ENCODE measurements at regions not wholly inside any gene's neighbourhood (a gene's known extent, or its start where the extent isn't known, plus 50 kb on each side); places are given as distances from the start of the nearest gene placed in this dataset.

DNA sequence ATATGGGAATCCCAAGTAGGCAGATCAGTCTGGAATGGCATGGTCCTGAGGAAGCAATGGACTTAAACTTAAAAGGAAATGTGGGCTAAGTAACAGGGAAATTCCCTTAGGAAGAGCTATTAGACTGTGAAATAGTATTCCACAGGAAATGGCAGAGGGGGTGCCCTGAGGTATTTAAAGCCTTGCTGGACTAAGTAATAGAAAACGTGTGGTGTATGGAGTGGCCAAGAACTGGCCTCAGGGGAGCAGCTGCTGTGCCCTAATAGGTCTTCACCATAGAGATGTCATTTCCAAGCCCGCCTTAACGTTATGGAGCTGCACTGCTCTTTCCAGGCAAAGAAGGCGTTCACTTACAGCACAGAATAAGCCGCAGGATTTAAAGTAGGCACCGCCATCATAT is 365.2 kb upstream of the ZMIZ1 start:
- DNase-seq, result no peak

DNA sequence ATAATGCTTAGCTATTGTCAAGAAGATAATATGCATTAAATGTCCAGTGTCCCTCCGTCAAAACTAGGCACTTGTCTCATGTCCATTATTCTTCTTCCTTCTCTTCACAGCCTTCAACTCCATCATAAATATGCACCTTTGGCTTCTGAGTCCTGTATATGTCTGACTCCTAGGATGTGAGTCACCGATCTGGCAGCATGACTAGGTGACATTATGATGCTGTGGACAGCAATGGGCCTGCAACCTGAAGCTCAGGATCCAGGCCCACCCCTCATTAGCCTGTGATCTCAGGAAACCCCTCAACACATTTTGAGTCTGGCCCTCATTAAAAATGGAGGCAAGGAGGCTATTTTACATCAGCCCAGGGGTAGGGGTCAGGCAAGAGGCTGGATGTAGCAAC is 362.5 kb upstream of the ZMIZ1 start:
- DNase-seq, result no peak

DNA sequence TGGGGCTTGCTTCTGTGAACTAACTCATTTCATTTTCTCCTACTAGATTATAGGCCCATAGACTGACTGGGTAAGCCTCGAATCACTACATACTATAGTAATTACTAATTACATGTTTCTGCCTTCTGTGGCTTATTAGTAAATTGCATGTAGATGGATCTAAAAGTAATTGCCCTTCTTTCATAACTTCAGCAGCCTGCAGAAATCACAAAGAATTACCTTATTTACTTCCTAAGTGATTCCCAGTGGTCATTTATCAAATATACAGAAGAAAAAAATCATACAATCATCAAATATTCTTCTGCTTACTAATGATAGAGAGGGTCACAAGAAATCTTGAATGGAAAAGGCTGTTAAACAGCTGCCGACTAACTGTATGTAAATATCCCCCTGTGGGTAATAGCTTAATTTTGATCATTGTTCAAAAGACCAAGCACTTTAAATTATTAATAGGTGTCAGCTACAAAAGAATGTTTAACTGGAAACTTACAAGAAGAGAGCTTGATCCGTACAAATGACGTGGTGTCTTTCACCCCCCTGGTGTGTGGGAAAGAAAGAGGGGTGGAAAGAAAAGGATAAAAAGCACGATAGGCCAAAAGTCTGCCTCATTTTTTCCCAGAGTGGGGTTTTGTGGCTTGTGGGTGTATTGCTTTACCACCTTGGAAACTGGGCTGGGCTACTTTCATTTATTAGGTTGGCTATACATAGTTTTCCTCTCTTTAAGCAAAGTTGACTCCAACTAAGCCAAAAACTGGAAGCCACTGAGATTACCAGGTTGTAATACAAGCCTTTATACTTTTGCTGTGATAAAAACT is 361.8 kb upstream of the ZMIZ1 start:
- DNase-seq, result no peak

DNA sequence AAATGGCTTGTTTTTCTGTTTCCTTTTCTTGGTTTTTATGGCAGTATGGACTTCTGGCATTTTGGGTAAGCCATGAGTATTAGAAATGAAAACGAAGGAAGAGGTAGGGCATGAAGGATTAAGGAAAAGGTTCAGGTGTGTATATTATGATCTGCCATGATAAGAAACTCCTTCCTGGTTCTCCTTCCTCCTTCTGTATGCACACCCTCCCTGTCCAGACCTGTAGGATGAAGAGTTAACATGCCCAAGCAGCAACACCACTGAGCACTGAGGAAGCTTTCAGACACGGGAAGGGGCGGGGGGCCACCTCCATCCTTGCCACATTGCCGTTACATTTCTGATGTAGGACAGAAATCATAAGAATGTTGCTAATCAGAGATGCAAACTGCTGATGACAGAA is 361.0 kb upstream of the ZMIZ1 start:
- DNase-seq, result no peak

DNA sequence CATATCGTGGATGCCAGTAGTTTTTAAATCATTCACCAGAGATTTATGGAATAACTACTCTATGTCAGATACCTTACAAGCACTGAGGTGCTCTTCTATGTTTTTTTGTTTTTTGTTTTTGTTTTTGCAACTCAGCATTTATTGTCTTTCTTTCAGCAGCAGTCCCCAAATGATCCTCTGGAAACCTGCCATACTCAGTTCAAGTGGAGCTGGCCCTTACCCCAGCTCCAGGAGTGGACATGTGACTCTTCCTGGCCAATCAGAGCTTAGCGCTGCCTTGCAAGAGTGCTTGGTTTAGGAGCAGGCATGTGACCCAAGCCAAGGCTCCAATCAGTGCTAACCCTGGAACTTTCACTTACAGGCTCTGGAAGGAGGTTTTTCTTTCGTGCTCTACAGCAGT is 356.6 kb upstream of the ZMIZ1 start:
- no peak for DNase-seq

DNA sequence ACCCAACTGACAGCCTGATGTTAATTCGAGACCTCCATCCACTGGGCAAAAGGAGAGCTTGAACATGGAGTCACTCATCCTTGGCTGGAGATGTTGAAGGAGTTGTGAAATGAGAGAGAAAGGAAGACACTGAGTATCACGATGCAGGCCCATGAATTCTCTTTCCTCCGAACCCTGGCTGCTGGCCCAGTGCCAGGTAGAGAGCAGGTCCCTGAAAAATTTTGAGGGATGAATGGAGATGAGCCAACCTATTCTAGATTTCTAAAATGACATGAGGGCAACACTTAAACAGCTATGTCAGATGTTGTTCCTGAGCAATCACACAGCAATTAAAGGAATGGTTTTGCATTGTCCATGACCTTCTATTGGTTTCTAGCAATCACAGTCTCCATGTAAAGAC is 355.1 kb upstream of the ZMIZ1 start:
- DNase-seq, result no peak

DNA sequence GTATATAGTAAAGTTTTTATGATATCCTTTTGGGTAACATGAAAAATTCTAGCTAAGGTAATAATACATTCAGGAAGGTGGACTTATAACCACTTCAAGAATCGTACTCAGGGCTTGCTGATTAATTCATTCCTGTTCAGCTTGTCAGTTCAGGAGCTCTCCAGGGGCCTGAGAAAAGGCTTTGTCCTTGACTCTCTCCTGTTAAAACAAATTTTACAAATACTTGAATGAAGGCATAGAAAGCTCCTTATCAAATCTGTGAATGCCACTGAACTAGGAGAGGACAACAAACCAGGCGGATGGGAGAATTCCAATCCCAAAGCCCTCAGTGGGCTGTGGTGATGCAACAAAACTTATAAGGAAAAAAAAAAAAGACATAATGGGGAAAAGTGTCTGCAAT is 354.5 kb upstream of the ZMIZ1 start:
- no peak for DNase-seq

DNA sequence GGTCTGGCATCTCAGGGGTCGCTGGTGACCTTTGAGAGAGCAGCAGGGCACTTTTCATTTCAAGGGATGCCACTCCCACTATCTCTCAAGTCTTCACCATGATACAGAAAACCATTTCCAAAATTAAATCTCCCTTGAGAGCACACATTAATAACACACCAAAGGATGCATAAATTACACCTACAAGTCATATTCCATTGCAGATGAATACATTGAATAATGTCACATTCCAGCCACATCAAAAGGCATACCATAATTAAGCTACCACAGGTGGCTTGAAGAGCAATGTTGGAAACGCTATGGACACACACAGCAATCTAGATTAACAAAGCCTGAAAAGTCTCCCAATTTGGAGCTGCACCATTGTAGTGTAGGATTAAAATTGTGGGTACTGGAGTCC is 353.3 kb upstream of the ZMIZ1 start:
- no peak for DNase-seq

DNA sequence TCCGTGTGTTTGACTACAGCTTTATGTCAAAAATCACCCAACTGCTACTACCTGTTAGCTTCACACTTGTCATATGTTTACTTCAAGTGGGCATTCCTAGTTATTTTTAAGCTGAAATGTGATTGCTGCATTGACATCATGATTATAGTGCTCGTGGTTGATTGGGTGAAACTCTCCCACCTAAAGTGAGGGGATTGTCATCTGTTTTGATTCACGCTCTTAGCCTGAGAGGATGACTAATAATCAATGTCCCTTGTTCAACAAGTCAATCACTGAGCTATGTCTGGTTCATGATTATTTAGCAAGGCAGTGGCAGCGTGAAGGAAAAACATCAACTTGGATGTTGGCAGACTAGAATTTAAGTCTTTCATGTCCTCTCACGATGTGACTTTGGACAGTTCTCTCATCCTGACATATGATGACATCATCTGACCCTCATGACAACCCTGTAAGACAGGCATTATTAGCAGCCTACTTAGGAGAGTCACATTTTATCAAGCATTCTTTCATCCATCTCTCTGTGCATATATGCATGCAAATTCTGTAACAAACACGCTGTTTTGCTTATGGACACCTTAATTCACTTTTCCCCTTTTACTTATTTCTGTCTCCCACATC is 352.6 kb upstream of the ZMIZ1 start:
- DNase-seq, result no peak

DNA sequence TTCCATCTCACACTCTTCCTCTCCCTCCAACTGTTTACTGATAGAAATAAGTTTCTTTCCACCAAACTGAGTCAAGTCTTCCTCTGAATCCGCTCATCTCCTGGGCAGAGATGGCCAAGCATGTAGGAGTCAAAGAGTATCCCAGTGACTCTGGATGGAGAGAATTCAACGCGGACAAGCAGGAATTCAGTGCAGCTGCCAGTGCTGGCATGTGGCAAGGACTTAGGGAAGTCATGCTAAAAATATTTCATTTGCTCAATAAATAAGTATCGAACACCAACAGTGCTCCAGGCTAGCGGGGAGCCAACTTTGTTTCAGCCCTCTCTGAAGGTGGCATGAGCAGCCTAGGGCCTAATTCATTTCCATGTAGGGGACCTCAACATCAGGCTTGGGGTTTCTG is 351.6 kb upstream of the ZMIZ1 start:
- DNase-seq, result no peak

DNA sequence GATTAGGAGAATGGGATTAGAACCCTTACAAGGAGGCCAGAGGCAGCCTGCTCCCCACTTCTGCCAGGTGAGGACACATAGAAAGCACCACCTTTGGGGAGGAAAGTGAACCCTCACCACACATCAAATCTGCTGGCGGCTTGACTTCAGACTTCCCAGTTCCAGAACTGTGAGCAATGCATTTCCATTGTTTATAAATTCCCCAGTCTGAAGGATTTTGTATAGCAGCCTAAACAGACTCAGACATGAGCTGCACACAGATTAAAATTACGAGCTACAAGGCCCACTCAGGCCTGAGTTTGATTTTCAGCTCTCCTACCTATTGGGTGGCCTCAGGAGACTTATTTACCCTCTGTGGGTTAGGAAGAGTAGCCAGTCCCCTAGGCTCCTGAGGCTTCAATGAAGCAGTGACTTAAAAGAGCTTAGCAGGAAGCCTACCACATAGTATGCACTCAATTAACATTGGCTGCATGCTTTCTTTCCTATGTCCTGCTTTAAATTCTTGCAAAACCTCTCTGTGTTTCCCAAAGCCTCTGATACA is 350.7 kb upstream of the ZMIZ1 start:
- no peak for DNase-seq

DNA sequence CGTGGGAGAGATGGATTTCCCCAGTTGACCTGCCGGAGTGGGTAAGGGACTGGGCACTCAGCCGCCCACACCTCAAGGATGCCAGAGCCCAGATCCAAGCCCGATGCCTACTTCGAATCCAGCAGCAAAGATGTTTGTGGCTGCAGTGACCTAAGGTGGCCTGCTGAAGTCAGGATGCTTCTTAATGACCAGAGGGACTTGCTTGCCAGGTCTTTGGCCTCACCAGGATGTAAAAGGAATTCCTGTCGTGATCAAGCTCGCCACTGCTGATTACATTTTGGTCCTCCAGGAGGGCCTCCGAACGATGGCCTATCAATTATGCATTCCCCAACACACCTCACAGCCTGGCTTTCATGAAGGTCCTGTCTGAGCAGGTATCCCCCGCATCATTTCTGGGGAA is 349.5 kb upstream of the ZMIZ1 start:
- DNase-seq, result no peak

DNA sequence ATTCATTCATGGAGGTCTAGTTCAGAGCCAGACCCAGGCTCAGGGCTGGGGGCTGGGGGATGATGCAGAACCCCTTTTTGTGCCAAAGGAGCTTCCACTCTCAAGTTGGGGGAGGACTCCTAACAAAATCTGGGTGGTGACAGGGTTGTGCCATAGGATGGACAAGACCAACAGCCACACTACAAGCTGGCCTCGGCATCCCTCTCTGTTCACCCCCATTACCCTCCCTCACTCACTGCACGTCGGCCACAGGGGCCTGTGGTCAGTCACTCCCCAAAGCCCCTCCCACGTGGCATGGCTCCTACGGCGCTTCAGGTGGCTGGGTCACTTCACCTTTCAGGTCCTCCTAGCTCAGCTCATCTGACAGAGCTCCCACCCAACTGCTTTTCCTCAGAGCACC is 348.7 kb upstream of the ZMIZ1 start:
- no peak for DNase-seq

DNA sequence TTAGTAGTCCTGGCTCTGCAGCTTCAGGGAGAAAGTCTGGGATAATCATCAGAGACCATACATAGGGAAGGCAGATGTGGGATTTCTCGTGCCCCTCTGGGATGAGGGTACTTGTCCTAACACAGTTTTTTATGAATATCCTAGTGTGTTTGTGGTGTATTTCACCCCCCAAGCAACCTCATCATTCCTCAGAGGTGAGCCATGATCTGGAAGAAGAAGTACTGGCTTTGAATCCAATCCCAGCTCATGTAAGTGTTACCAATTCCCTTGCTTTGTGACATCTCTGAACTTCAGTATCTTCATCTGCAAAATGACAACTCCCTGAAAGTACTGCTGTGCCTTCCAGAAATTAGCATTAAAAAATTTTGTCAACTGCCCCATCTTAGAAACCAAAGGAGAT is 347.5 kb upstream of the ZMIZ1 start:
- no peak for DNase-seq

DNA sequence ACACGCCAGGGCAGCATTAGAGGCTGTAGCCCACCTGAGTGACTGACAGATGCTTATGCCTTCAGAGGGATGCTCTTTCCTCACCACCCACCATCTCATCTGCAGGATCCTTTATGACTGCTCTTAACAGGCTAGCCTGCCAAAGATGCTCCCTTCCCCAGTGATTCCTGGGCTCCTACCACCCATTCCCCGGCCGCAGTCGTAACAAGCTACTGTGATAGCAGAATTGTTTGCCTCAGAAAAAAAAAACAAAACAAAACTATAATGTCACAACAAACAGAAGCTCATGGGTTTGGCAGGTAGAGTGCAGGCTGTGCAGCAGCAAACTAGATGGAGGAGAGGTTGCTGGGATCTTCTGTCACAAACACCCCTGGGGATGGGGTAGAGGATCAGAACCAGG is 343.9 kb upstream of the ZMIZ1 start:
- no peak for DNase-seq

DNA sequence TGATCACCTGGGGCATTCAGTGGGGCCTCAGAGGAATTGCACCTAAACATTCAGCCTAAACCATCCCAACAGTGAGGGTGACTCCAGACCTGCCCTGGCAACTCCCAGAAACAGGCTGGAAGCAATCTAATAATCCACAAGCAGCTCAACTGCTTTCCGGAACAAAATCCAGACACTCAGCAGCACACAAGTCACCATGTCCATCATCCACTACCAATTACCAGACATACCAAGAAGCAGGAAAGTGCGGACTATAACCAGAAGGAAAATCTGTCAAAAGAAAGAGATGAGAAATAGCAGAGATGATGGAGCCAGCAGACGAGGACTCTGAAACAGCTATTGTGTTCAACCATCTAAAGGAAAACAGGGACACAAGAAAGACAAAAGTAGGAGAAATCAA is 342.6 kb upstream of the ZMIZ1 start:
- no peak for DNase-seq

DNA sequence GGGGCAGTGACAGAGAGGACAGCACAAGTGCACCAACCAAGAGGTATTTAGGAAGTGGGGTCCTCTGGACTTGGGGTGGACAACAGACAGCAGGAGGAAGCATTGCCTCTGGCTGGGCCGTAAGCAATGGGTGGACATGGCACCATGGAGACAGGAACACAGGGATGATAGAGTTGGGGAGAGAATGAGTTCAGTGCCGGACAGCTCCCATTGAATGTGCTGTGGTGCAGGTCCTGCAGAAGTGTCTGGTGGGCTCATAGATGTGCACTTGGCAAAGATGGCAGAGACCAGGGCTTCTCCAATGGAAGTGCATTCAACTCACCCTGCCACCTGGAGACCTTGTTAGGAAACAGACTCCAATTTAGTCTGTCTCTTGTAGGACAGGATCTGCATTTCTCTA is 341.5 kb upstream of the ZMIZ1 start:
- no peak for DNase-seq

DNA sequence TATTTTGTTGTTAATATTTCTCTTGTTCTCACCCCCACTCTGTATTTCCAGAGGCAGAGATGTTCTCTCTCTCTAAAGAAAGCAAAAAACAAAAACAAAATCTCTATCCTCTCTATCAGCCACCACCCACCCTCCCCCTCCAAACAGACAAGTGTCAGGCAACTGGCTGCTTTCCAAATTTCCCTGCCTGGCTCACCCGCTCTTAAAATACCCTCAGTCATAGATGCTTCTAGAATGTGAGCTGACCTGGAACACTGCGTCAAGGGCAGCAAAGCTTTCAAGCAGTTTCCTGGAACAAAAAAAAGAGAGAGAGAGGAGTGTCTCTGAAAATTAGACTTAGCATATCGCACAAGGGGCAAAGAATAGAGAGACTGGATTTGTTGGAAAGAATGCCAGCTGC is 341.0 kb upstream of the ZMIZ1 start:
- DNase-seq, result no peak

DNA sequence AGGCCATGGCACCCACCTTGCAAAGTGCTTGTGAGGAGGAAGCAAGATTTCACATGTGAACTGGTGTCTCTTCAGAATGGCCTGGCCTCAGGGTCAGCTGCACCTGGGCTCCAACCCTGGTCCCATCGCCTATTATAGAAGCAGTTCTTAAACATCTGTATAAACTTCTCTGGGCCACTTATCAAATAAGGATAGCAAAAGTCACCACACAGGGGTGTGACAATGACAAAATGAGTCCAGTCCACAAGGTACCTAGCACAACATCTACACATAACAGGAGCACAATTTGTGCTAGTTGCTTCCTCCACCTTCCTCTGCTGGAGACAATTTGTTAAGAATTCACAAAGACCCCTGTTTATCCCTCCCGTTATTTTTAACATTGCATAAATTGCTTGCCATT is 340.6 kb upstream of the ZMIZ1 start:
- DNase-seq, result no peak

DNA sequence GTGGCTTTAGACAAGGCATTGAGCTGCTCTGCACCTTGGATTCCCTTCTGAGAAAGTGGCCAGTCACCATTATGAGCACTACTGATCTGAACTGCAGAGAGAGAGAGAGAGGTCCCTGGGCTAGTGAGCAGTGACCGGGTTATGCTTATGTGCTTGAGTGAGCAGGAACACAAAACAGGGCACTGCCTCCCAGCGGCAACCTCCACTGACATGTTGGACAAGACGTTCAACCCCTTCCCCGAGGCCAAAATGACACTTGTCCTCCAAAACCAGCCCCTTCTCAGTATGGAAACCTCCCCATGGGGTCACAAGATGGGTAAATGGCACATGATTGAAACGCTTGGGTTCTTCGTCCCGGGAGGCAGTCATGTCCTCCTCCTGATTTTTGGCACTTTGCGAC is 339.4 kb upstream of the ZMIZ1 start:
- no peak for DNase-seq

DNA sequence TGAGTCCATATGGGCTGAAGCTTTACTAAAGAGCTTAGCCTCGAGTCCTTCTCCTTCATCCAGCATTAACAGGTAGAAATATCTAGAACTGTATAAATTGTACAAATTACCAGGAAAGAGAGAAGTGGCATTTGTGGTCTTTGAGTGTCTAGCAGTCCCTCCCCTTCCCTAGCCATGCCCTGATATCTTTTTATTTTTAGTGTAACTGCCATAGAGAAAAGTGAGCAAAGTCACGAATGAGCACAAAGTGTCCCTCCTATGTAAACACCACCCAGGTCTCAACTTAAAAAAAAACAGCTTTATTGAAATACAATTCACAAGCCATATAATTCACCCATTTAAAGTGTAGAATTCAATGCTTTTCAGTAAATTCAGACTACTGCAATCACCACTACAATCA is 339.0 kb upstream of the ZMIZ1 start:
- no peak for DNase-seq

DNA sequence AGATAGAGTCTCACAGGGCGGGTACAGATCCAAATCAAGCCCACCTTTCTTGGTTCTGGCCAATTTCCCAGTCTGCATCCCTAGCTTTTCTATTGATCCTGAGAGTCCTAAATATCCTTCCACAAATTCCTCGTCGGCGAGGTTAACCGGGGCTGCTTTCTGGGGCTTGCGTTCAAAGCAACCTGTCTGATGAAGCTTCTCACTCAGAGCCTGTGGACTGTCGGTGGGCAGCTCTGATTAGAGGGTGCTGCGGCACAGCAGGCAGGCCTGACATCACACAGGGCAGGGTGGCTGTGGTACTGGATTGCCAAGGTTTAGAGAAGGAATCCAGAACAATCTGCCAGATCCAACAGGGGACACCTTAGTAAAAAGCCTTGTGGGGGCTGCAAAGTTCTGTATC is 338.0 kb upstream of the ZMIZ1 start:
- no peak for DNase-seq

DNA sequence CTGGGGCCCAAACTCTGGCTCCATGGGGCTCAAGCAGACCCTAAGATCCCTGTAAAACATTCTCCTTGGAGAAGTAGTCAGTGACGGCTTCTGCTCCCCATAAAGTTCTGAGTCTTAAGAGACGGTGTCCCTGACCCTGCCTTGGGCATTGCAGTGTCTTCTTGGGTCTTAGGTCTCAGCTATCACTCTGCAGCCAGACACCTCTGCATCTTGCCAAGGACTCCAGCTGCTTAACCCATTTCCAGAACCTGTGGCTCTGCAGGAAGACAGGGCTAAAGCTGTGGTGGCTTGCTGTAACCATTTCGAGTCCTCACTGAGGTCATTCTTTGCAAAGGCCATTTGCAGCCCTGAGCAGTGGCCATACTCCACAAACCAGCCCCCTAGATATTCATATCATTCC is 337.1 kb upstream of the ZMIZ1 start:
- no peak for DNase-seq

DNA sequence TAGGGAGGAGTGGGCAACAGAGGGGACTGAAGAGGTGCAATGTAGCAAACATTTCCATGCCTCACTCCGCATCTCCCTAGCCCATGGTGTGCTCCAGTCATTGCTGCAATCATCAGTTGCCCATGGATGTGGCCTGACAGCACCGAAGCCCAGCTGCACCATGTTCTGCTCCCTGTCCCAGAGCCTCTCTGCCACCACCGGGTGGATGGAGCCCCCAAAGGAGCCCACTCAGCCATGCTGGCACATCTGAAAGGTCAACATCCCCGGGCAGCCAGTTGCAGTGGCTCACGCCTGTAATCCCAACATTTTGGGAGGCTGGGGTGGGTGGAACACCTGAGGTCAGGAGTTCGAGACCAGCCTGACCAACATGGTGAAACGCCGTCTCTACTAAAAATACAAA is 336.4 kb upstream of the ZMIZ1 start:
- DNase-seq, result no peak
